ENCODE measurements at regions not wholly inside any gene's neighbourhood (a gene's known extent, or its start where the extent isn't known, plus 50 kb on each side); places are given as distances from the start of the nearest gene placed in this dataset.

DNA sequence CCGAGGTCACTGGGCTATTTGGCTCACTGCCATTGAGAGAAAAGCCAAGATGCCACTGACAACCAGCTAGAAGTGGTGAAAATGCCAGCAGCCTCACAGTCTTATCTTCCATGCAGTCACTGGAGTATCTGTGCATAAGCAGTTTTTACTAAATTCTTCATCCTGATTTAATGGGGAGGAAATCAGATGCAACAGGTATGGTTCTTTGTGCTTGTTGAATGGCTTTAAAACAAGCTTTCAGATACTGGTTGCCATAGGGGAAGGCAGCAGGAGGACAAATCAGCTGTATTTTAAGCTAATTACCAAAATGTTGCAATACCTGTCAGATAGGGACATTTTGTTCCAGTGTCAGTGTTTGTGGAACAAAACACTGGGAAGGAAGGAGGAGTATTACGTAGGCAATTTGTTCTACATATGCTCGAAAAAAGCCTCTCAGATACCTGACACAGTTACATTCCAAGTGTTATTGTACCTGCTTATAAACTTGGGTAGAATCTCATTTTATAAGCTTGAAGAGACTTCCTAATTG, 54.1 kb upstream of the ARHGAP5 start:
- Histone ChIP-seq H3K4me3 (no peak overlapping the region), H3K27me3 (no peaks in the 10 kb centered on the region), H3K4me1 (peaks cover 16% of the 10 kb centered on the region), H3K9me3 (no peaks in the 10 kb centered on the region), H3K27ac (peak overlapping the region; percentile 14 to 86), H3K36me3 (ENCODE audit: low read depth, missing control alignments) (no peaks in the 10 kb centered on the region)
- TF ChIP-seq POLR2A (IDR thresholded peaks at IDR 0.05) = no peak
- TF ChIP-seq, protein P1, sequence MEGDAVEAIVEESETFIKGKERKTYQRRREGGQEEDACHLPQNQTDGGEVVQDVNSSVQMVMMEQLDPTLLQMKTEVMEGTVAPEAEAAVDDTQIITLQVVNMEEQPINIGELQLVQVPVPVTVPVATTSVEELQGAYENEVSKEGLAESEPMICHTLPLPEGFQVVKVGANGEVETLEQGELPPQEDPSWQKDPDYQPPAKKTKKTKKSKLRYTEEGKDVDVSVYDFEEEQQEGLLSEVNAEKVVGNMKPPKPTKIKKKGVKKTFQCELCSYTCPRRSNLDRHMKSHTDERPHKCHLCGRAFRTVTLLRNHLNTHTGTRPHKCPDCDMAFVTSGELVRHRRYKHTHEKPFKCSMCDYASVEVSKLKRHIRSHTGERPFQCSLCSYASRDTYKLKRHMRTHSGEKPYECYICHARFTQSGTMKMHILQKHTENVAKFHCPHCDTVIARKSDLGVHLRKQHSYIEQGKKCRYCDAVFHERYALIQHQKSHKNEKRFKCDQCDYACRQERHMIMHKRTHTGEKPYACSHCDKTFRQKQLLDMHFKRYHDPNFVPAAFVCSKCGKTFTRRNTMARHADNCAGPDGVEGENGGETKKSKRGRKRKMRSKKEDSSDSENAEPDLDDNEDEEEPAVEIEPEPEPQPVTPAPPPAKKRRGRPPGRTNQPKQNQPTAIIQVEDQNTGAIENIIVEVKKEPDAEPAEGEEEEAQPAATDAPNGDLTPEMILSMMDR (IDR thresholded peaks at IDR 0.05) = no peak
- DNase-seq = no peak
- WGBS, 2 donors = 51 to 54% methylated on average over 3 of the region's 3 CpGs
- intact Hi-C loops (cut with DNase I; ENCODE audit: low total_unique reads) = no loop called here

DNA sequence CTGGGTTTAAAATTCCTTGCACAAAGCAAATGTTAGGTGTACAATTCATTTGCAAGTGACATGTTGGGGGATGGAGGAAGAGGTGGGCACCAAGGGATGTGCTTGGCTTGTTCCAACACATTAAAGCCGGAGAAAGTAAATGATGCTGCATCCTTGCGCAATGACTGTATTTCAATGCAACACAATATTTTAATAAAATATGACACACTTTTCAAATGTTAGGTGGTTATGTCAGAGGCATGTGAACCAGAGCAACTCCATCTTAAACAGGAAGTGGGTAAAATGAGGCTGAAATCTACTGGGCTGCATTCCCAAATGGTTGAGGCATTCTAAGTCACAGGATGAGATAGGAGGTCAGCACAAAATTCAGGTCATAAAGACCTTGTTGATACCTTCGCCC, 53.6 kb upstream of the ARHGAP5 start:
- H3K4me3 ChIP-seq = no peak overlapping the region
- no peak for DNase-seq
- no peak for TF ChIP-seq POLR2A (IDR thresholded peaks at IDR 0.05)
- TF ChIP-seq, protein P1 (IDR thresholded peaks at IDR 0.05) = no peak
- WGBS, 2 donors = 90 to 93% methylated on average over 3 of the region's 3 CpGs
- no peaks in the 10 kb centered on the region for H3K27me3 ChIP-seq
- intact Hi-C loops (cut with DNase I; ENCODE audit: low total_unique reads) = no loop called here
- peaks cover 16% of the 10 kb centered on the region for H3K4me1 ChIP-seq
- H3K36me3 ChIP-seq (ENCODE audit: low read depth, missing control alignments) = no peaks in the 10 kb centered on the region
- H3K9me3 ChIP-seq = no peaks in the 10 kb centered on the region
- peak overlapping the region in 1 of 2 donors; percentile 86 for H3K27ac ChIP-seq

GRCh38 chr14:32027255-32027939, 49.7 kb upstream of the ARHGAP5 start:
- 87 to 93% methylated on average over 5 of the region's 5 CpGs for WGBS, 2 donors
- Histone ChIP-seq H3K27me3 (no peaks in the 10 kb centered on the region), H3K9me3 (no peaks in the 10 kb centered on the region), H3K4me3 (no peak overlapping the region), H3K36me3 (ENCODE audit: low read depth, missing control alignments) (no peaks in the 10 kb centered on the region), H3K27ac (no peak overlapping the region), H3K4me1 (peaks cover 12% of the 10 kb centered on the region)
- no peak for DNase-seq
- intact Hi-C loops (cut with DNase I; ENCODE audit: low total_unique reads) = no loop called here
- TF ChIP-seq POLR2A (IDR thresholded peaks at IDR 0.05) = no peak
- TF ChIP-seq, protein P1 (IDR thresholded peaks at IDR 0.05) = no peak
